Breast epithelium (tissue), 4 donors: ENCODE measurements at regions not wholly inside any gene's neighbourhood (a gene's known extent, or its start where the extent isn't known, plus 50 kb on each side); places are given as distances from the start of the nearest gene placed in this dataset.
"Not testable (repeated sequence)": the region's sequence is repeated elsewhere in the genome, so short reads cannot be mapped to it uniquely, and the experiment has no call there.

Experiments
- DNase-seq, 2 donors: peaks; one replicate each; pipeline ENCODE4 v3.0.0-alpha.2; 2019; ENCODE audit warnings: low spot score in 2 of 2
- H3K27ac ChIP-seq, 2 donors: fragments of 200-600 bp; sonication (generic) in 1 of 2; one replicate each; pipeline ENCODE4 v1.5.1; 2016 to 2019; ENCODE audit warnings: mild to moderate bottlenecking in 1 of 2
- H3K27me3 ChIP-seq, 2 donors: fragments of 200-600 bp; sonication (generic) in 1 of 2; one replicate each; pipeline versions ENCODE4 v1.5.1 to v1.6.0; 2017 to 2019; ENCODE audit warnings: control low read depth in 1 of 2, mild to moderate bottlenecking in 1 of 2
- H3K36me3 ChIP-seq: fragments of 200-600 bp; one replicate; pipeline ENCODE4 v1.5.1; 2019
- H3K4me1 ChIP-seq, 2 donors: fragments of 200-600 bp; sonication (generic); one replicate each; pipeline ENCODE4 v1.5.1; 2016 to 2019; ENCODE audit warnings: control low read depth in 1 of 2
- H3K4me3 ChIP-seq, 3 donors: fragments of 200-600 bp; sonication (generic); 1 replicate in 2 of 3; 2 replicates in 1 of 3; pipeline ENCODE4 v1.5.1; 2016 to 2019; ENCODE audit warnings: mild to moderate bottlenecking in 3 of 3, moderate library complexity in 2 of 3
- H3K9me3 ChIP-seq, 2 donors: fragments of 200-600 bp; sonication (generic) in 1 of 2; one replicate each; pipeline ENCODE4 v1.5.1; 2016 to 2019; ENCODE audit warnings: control low read depth in 1 of 2
- POLR2A ChIP-seq: fragments of 450-650 bp; IDR thresholded peaks from one replicate; pipeline ENCODE4 v1.6.1; 2016; ENCODE audit warnings: antibody characterized with exemption, mild to moderate bottlenecking, moderate library complexity
- POLR2AphosphoS5 ChIP-seq, 3 donors: sonication (generic); formaldehyde crosslinking; IDR thresholded peaks; one replicate each; pipeline ENCODE4 v1.6.1; 2017; ENCODE audit warnings: antibody characterized with exemption in 3 of 3
- intact Hi-C: fragments of 100-400 bp; cut with DNase I; formaldehyde crosslinking; loops from one replicate; pipeline ENCODE4 v1.15.1; 2023; ENCODE audit warnings: low total_unique reads
- TF ChIP-seq, protein P1 (sequence below), 3 donors: fragments of 450-650 bp; IDR thresholded peaks; one replicate each; pipeline ENCODE4 v1.5.1; 2016 to 2017; ENCODE audit warnings: antibody characterized with exemption in 3 of 3, mild to moderate bottlenecking in 3 of 3, moderate library complexity in 3 of 3

- Histone ChIP-seq H3K4me3 (no peak overlapping the region), H3K9me3 (no peaks in the 10 kb centered on the region), H3K27ac (no peak overlapping the region), H3K27me3 (no peaks in the 10 kb centered on the region), H3K4me1 (no peaks in the 10 kb centered on the region), H3K36me3 (no peaks in the 10 kb centered on the region)
- no peak for TF ChIP-seq POLR2AphosphoS5 (IDR thresholded peaks at IDR 0.05)
- TF ChIP-seq, protein P1, sequence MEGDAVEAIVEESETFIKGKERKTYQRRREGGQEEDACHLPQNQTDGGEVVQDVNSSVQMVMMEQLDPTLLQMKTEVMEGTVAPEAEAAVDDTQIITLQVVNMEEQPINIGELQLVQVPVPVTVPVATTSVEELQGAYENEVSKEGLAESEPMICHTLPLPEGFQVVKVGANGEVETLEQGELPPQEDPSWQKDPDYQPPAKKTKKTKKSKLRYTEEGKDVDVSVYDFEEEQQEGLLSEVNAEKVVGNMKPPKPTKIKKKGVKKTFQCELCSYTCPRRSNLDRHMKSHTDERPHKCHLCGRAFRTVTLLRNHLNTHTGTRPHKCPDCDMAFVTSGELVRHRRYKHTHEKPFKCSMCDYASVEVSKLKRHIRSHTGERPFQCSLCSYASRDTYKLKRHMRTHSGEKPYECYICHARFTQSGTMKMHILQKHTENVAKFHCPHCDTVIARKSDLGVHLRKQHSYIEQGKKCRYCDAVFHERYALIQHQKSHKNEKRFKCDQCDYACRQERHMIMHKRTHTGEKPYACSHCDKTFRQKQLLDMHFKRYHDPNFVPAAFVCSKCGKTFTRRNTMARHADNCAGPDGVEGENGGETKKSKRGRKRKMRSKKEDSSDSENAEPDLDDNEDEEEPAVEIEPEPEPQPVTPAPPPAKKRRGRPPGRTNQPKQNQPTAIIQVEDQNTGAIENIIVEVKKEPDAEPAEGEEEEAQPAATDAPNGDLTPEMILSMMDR (IDR thresholded peaks at IDR 0.05) = no peak
- TF ChIP-seq POLR2A = no peak
- no peak for DNase-seq
- intact Hi-C loops = no loop called here
Observed at GRCh38 chr4:158347556-158347955, 137.3 kb downstream of the TMEM144 start.

- Histone ChIP-seq H3K4me3 (no peak overlapping the region), H3K27me3 (no peaks in the 10 kb centered on the region), H3K4me1 (no peaks in the 10 kb centered on the region), H3K36me3 (no peaks in the 10 kb centered on the region), H3K27ac (no peak overlapping the region), H3K9me3 (no peaks in the 10 kb centered on the region)
- TF ChIP-seq POLR2AphosphoS5 (IDR thresholded peaks at IDR 0.05) = no peak
- TF ChIP-seq POLR2A = no peak
- TF ChIP-seq, protein P1 (IDR thresholded peaks at IDR 0.05) = no peak
- no peak for DNase-seq
- intact Hi-C loops = no loop called here
Observed at GRCh38 chr4:158350161-158350560, 139.9 kb downstream of the TMEM144 start.

DNA sequence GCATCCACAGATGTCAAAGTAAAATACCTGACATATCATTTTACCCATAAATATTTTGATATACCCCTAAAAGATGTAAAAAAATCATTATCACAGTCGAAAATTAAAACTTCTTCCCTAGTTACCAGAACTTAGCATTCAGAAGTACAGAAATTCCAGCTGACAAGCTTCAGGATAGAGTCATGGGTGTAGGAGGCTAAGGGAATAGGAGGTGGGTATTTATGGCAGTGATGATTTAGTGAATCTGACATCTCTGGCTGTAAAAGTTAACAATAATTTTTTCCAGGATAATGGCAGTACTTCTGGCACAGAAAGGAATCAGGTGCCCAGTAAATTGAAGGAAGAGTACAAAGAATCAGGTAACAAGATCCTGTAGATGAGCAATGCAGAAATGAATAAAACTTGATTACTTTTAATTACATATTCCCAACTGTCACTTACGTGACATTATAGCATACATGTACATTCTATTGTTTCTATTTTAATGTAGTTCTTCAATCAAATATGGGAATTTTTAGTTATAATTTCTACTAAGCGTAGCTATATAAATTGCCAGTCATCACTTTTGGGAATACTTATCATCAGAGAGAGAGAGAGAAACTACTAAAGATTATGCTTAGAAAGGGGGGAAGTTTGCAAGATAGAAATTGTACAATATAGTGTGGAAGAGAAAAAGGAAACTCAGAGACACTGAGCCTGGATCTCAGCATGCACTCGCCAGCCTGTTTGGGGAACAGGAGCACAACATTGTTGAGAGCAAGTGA, 143.4 kb downstream of the TMEM144 start:
- no peak overlapping the region for H3K27ac ChIP-seq
- TF ChIP-seq POLR2AphosphoS5 (IDR thresholded peaks at IDR 0.05) (no peak), POLR2A (no peak)
- TF ChIP-seq, protein P1 (IDR thresholded peaks at IDR 0.05) = no peak
- intact Hi-C loops = no loop called here

DNA sequence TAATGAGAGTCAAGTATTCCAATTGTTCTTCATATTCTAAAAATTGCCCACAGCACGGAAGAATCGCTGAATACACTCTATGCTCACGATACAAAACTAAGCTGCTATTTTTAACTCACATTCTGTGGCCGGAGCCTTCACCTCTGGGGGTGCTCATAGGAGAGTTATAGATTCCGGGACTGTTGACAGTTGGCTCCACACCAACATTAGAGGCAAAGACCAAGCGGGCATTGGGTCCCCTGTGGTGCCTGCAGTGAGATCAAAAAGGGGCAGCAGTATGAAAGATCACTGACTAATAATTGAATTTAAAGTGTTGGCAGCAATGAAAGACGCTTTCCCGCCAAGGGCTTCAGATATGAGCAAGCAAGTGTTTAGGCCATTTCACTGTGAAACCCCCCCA, 146.0 kb downstream of the TMEM144 start:
- no peak for TF ChIP-seq POLR2AphosphoS5 (IDR thresholded peaks at IDR 0.05)
- TF ChIP-seq POLR2A = no peak
- TF ChIP-seq, protein P1 (IDR thresholded peaks at IDR 0.05) = no peak
- no peak overlapping the region for H3K4me3 ChIP-seq
- H3K27me3 ChIP-seq = no peaks in the 10 kb centered on the region
- intact Hi-C loops = no loop called here
- DNase-seq = no peak
- H3K27ac ChIP-seq = no peak overlapping the region
- H3K9me3 ChIP-seq = peaks cover 0 to 4% of the 10 kb centered on the region in 2 donors
- H3K36me3 ChIP-seq = no peaks in the 10 kb centered on the region
- H3K4me1 ChIP-seq = no peaks in the 10 kb centered on the region

More for the DNA sequence above, 143.4 kb downstream of the TMEM144 start:
- no peak for DNase-seq
- no peaks in the 10 kb centered on the region for H3K4me1 ChIP-seq
- H3K27me3 ChIP-seq = no peaks in the 10 kb centered on the region
- peaks cover 0 to under 1% of the 10 kb centered on the region in 2 donors for H3K9me3 ChIP-seq
- H3K4me3 ChIP-seq = no peak overlapping the region
- H3K36me3 ChIP-seq = no peaks in the 10 kb centered on the region

DNA sequence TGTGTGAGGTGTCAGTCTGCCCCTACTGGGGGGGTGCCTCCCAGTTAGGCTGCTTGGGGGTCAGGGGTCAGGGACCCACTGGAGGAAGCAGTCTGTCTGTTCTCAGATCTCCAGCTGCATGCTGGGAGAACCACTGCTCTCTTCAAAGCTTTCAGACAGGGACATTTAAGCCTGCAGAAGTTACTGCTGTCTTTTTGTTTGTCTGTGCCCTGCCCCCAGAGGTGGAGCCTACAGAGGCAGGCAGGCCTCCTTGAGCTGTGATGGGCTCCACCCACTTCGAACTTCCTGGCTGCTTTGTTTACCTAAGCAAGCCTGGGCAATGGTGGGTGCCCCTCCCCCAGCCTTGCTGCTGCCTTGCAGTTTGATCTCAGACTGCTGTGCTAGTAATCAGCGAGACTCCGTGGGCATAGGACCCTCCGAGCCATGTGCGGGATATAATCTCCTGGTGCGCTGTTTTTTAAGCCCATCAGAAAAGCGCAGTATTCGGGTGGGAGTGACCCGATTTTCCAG, 153.7 kb upstream of the RXFP1 start:
- H3K27ac ChIP-seq, H3K9me3 ChIP-seq, DNase-seq, intact Hi-C loops, H3K4me3 ChIP-seq, H3K4me1 ChIP-seq, H3K36me3 ChIP-seq, H3K27me3 ChIP-seq: not testable (repeated sequence)
